ENCODE measurements at regions not wholly inside any gene's neighbourhood (a gene's known extent, or its start where the extent isn't known, plus 50 kb on each side); places are given as distances from the start of the nearest gene placed in this dataset.

GRCh38 chr12:41769810-41770209 lies 374.9 kb downstream of the GXYLT1 start:
- no peak for DNase-seq (ENCODE audit: low read depth, low spot score)

- no peak for DNase-seq (ENCODE audit: low read depth, low spot score)
Measured at GRCh38 chr12:41768456-41768855, 376.2 kb downstream of the GXYLT1 start.

GRCh38 chr12:41762691-41763090 lies 382.0 kb downstream of the GXYLT1 start:
- DNase-seq (ENCODE audit: low read depth, low spot score) = no peak

- no peak for DNase-seq (ENCODE audit: low read depth, low spot score)
Measured at GRCh38 chr12:41745593-41745992, 399.1 kb downstream of the GXYLT1 start.

GRCh38 chr12:41743835-41744234 lies 400.8 kb downstream of the GXYLT1 start:
- peak; percentile 5 for DNase-seq (ENCODE audit: low read depth, low spot score)

GRCh38 chr12:41739066-41739465 lies 405.6 kb downstream of the GXYLT1 start:
- no peak for DNase-seq (ENCODE audit: low read depth, low spot score)

GRCh38 chr12:41737423-41737822 lies 407.3 kb downstream of the GXYLT1 start:
- DNase-seq (ENCODE audit: low read depth, low spot score) = no peak

- no peak for DNase-seq (ENCODE audit: low read depth, low spot score)
Measured at GRCh38 chr12:41736436-41736835, 408.2 kb downstream of the GXYLT1 start.

- no peak for DNase-seq (ENCODE audit: low read depth, low spot score)
Measured at GRCh38 chr12:41731691-41732090, 413.0 kb downstream of the GXYLT1 start.

- DNase-seq (ENCODE audit: low read depth, low spot score) = no peak
Measured at GRCh38 chr12:41731061-41731460, 413.6 kb downstream of the GXYLT1 start.

- DNase-seq (ENCODE audit: low read depth, low spot score) = no peak
Measured at GRCh38 chr12:41724216-41724615, 420.5 kb downstream of the GXYLT1 start.

- no peak for DNase-seq (ENCODE audit: low read depth, low spot score)
Measured at GRCh38 chr12:41719214-41719613, 425.5 kb downstream of the GXYLT1 start.

- no peak for DNase-seq (ENCODE audit: low read depth, low spot score)
Measured at GRCh38 chr12:41715256-41715655, 429.4 kb downstream of the GXYLT1 start.

GRCh38 chr12:41709463-41710285 lies 435.0 kb downstream of the GXYLT1 start:
- peak; percentile 39 for DNase-seq (ENCODE audit: low read depth, low spot score)

GRCh38 chr12:41709012-41709411 lies 435.7 kb downstream of the GXYLT1 start:
- no peak for DNase-seq (ENCODE audit: low read depth, low spot score)

GRCh38 chr12:41706376-41706775 lies 438.3 kb downstream of the GXYLT1 start:
- no peak for DNase-seq (ENCODE audit: low read depth, low spot score)

- DNase-seq (ENCODE audit: low read depth, low spot score) = peak; percentile 2
Measured at GRCh38 chr12:41701943-41702601, 442.6 kb downstream of the GXYLT1 start.

- DNase-seq (ENCODE audit: low read depth, low spot score) = no peak
Measured at GRCh38 chr12:41700940-41701339, 443.7 kb downstream of the GXYLT1 start.

GRCh38 chr12:41699658-41700057 lies 445.0 kb downstream of the GXYLT1 start:
- no peak for DNase-seq (ENCODE audit: low read depth, low spot score)

GRCh38 chr12:41697161-41697560 lies 447.5 kb downstream of the GXYLT1 start:
- DNase-seq (ENCODE audit: low read depth, low spot score) = no peak

- peak; percentile 22 for DNase-seq (ENCODE audit: low read depth, low spot score)
Measured at GRCh38 chr12:41684997-41685396, 459.7 kb downstream of the GXYLT1 start.

GRCh38 chr12:41683513-41684240 lies 461.0 kb downstream of the GXYLT1 start:
- DNase-seq (ENCODE audit: low read depth, low spot score) = no peak

Data from astrocyte of the hippocampus (primary cell).